ENCODE measurements at regions not wholly inside any gene's neighbourhood (a gene's known extent, or its start where the extent isn't known, plus 50 kb on each side); places are given as distances from the start of the nearest gene placed in this dataset.

GRCh38 chr1:222252788-222253187, 295.1 kb downstream of the HHIPL2 start:
- intact Hi-C loops (cut with DNase I; ENCODE audit: low total_unique reads) = no loop called here

GRCh38 chr1:222251847-222252246, 296.1 kb downstream of the HHIPL2 start:
- no peaks in the 10 kb centered on the region for H3K9me3 ChIP-seq
- in situ Hi-C loops (cut with MboI; ENCODE audit: low sequenced_read_pairs in 4 of 4) (no loop called here), intact Hi-C loops (cut with DNase I; ENCODE audit: low total_unique reads) (no loop called here)
- H3K27ac ChIP-seq = no peak overlapping the region
- H3K4me1 ChIP-seq = no peaks in the 10 kb centered on the region
- H3K27me3 ChIP-seq = no peaks in the 10 kb centered on the region
- no peak for ATAC-seq
- no peaks in the 10 kb centered on the region for H3K36me3 ChIP-seq
- H3K4me3 ChIP-seq = no peak overlapping the region
- DNase-seq = no peak
- TF ChIP-seq, protein P1, sequence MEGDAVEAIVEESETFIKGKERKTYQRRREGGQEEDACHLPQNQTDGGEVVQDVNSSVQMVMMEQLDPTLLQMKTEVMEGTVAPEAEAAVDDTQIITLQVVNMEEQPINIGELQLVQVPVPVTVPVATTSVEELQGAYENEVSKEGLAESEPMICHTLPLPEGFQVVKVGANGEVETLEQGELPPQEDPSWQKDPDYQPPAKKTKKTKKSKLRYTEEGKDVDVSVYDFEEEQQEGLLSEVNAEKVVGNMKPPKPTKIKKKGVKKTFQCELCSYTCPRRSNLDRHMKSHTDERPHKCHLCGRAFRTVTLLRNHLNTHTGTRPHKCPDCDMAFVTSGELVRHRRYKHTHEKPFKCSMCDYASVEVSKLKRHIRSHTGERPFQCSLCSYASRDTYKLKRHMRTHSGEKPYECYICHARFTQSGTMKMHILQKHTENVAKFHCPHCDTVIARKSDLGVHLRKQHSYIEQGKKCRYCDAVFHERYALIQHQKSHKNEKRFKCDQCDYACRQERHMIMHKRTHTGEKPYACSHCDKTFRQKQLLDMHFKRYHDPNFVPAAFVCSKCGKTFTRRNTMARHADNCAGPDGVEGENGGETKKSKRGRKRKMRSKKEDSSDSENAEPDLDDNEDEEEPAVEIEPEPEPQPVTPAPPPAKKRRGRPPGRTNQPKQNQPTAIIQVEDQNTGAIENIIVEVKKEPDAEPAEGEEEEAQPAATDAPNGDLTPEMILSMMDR (IDR thresholded peaks at IDR 0.05 in 4 of 5, conservative IDR thresholded peaks at IDR 0.05 in 1 of 5) = no peak
- no peak for TF ChIP-seq POLR2A (IDR thresholded peaks at IDR 0.05)

More at GRCh38 chr1:222252788-222253187, 295.1 kb downstream of the HHIPL2 start:
- no peaks in the 10 kb centered on the region for H3K9me3 ChIP-seq
- H3K27me3 ChIP-seq = no peaks in the 10 kb centered on the region
- H3K4me1 ChIP-seq = no peaks in the 10 kb centered on the region
- in situ Hi-C loops (cut with MboI; ENCODE audit: low sequenced_read_pairs in 4 of 4) = no loop called here
- no peaks in the 10 kb centered on the region for H3K36me3 ChIP-seq
- H3K27ac ChIP-seq = no peak overlapping the region
- H3K4me3 ChIP-seq = no peak overlapping the region
- ATAC-seq (no peak), DNase-seq (no peak)
- TF ChIP-seq, protein P1 (IDR thresholded peaks at IDR 0.05 in 4 of 5, conservative IDR thresholded peaks at IDR 0.05 in 1 of 5) = no peak
- no peak for TF ChIP-seq POLR2A (IDR thresholded peaks at IDR 0.05)

GRCh38 chr1:222250376-222250775, 297.5 kb downstream of the HHIPL2 start:
- no peak overlapping the region for H3K4me3 ChIP-seq
- no peak for TF ChIP-seq POLR2A (IDR thresholded peaks at IDR 0.05)
- H3K27me3 ChIP-seq = no peaks in the 10 kb centered on the region
- H3K4me1 ChIP-seq = no peaks in the 10 kb centered on the region
- no peaks in the 10 kb centered on the region for H3K36me3 ChIP-seq
- no peak overlapping the region for H3K27ac ChIP-seq
- intact Hi-C loops (cut with DNase I; ENCODE audit: low total_unique reads) = no loop called here
- in situ Hi-C loops (cut with MboI; ENCODE audit: low sequenced_read_pairs in 4 of 4) = no loop called here
- no peak for DNase-seq
- no peak for ATAC-seq
- H3K9me3 ChIP-seq = no peaks in the 10 kb centered on the region

DNA sequence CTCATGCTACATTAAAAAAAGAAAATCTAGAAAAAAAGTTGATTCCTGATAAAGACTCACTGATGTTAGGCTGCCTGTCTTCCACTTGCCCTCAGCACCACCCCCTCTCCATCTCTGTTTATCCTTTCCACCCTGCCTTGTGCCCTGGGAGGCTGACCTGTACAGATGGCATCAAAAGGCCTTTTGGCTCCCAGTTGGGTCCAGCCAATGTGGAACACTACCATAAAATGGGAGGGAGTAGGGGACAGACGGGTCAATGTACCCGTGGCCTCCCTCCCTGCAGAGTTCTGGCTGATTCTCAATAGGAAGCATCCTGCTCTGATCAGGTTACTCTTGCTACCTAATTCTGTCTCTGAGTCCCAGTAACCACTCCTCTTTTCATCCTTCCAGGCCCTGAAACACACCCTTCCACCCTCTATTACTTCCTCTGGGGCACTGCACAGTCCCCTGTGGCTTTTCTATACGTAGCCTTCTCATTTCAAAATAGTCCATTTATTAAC, 300.0 kb downstream of the HHIPL2 start:
- H3K9me3 ChIP-seq = no peaks in the 10 kb centered on the region
- in situ Hi-C loops (cut with MboI; ENCODE audit: low sequenced_read_pairs in 4 of 4) = no loop called here
- no peaks in the 10 kb centered on the region for H3K36me3 ChIP-seq
- H3K27ac ChIP-seq = no peak overlapping the region
- intact Hi-C loops (cut with DNase I; ENCODE audit: low total_unique reads) = no loop called here
- H3K4me3 ChIP-seq = no peak overlapping the region
- H3K27me3 ChIP-seq = no peaks in the 10 kb centered on the region
- TF ChIP-seq, protein P1 (IDR thresholded peaks at IDR 0.05 in 4 of 5, conservative IDR thresholded peaks at IDR 0.05 in 1 of 5) = no peak
- no peak for TF ChIP-seq POLR2A (IDR thresholded peaks at IDR 0.05)
- ATAC-seq (no peak), DNase-seq (no peak)
- no peaks in the 10 kb centered on the region for H3K4me1 ChIP-seq

DNA sequence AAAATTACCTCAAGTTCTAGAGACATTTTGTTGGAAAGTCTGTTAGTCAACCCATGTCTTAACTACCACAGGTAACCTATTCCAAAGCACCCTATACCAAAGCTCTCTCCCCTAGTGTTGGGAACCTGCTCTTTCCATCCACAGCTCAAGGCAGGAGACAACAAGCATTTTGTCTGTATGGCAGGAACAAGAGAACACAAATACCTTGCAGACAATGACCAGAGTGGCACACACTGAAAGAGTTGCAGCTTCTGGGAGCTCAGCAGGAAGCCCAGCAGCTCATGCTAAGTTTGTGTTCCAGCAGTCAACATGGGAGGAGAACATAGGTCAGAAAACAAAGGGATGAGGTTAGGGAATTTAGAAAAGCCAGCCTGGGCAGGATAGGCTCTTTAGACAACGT, 300.8 kb downstream of the HHIPL2 start:
- ATAC-seq (no peak), DNase-seq (no peak)
- H3K36me3 ChIP-seq = no peaks in the 10 kb centered on the region
- H3K27me3 ChIP-seq = no peaks in the 10 kb centered on the region
- TF ChIP-seq, protein P1 (IDR thresholded peaks at IDR 0.05 in 4 of 5, conservative IDR thresholded peaks at IDR 0.05 in 1 of 5) = no peak
- TF ChIP-seq POLR2A (IDR thresholded peaks at IDR 0.05) = no peak
- intact Hi-C loops (cut with DNase I; ENCODE audit: low total_unique reads) (no loop called here), in situ Hi-C loops (cut with MboI; ENCODE audit: low sequenced_read_pairs in 4 of 4) (no loop called here)
- no peak overlapping the region for H3K4me3 ChIP-seq
- H3K9me3 ChIP-seq = no peaks in the 10 kb centered on the region
- H3K4me1 ChIP-seq = no peaks in the 10 kb centered on the region
- no peak overlapping the region for H3K27ac ChIP-seq
